B cell (primary cell): ENCODE measurements at regions not wholly inside any gene's neighbourhood (a gene's known extent, or its start where the extent isn't known, plus 50 kb on each side); places are given as distances from the start of the nearest gene placed in this dataset.

Source experiments
- ATAC-seq: fragments of 200-7000 bp; cut with Tn5 transposase; one replicate; pipeline ENCODE4 v1.10.0; 2021; ENCODE audit warnings: low read depth, mild to moderate bottlenecking, moderate number of reproducible peaks, moderate library complexity
- CTCF ChIA-PET: fragments of 350-600 bp; sonication (Branson Sonifier 250); formaldehyde crosslinking; loops from one replicate; lab custom pipeline; 2021; ENCODE audit warnings: antibody characterized with exemption, inconsistent platforms; lab: Charles Lee
- POLR2A ChIA-PET: fragments of 350-600 bp; sonication (Branson Sonifier 250); formaldehyde crosslinking; loops from one replicate; lab custom pipeline; 2021; ENCODE audit warnings: antibody characterized with exemption; lab: Charles Lee
- DNase-seq: peaks from one replicate; pipeline ENCODE4 v3.0.0; 2013
- H2AFZ ChIP-seq: 2 replicates; pipeline ENCODE4 v1.6.1; 2012; ENCODE audit warnings: mild to moderate bottlenecking, low read depth, low read length; ENCODE audit not compliant: insufficient read depth, poor library complexity, severe bottlenecking
- H3K27ac ChIP-seq, 2 donors: 1 replicate in 1 of 2; 2 replicates in 1 of 2; pipeline ENCODE4 v1.5.1; 2012 to 2013; ENCODE audit warnings: low read length in 2 of 2, mild to moderate bottlenecking in 2 of 2, moderate library complexity in 1 of 2
- H3K27me3 ChIP-seq, 4 experiments: fragments of 200-600 bp in 1 of 4; sonication (generic) in 1 of 4; replicated peaks in 1 of 4; 1 replicate in 2 of 4; 2 replicates in 2 of 4; pipeline versions ENCODE4 v1.6.1 to v1.7.0; 2013 to 2016; ENCODE audit warnings: low read length in 3 of 4, mild to moderate bottlenecking in 2 of 4, mixed read lengths in 1 of 4, moderate library complexity in 1 of 4; ENCODE audit not compliant: insufficient read depth in 4 of 4, control insufficient read depth in 3 of 4; ENCODE audit errors: control extremely low read depth in 1 of 4
- H3K36me3 ChIP-seq, 2 experiments: replicated peaks in 1 of 2; 1 replicate in 1 of 2; 2 replicates in 1 of 2; pipeline versions ENCODE4 v1.6.1 to v1.7.1; 2013; ENCODE audit warnings: low read length in 1 of 2; ENCODE audit not compliant: insufficient read depth in 2 of 2, control insufficient read depth in 1 of 2; ENCODE audit errors: control extremely low read depth in 1 of 2, extremely low read depth in 1 of 2
- H3K4me1 ChIP-seq, 2 donors: fragments of 200-600 bp in 1 of 2; sonication (generic) in 1 of 2; 1 replicate in 1 of 2; 2 replicates in 1 of 2; pipeline versions ENCODE4 v1.5.1 to v1.6.1; 2013 to 2017; ENCODE audit warnings: low read length in 2 of 2; ENCODE audit not compliant: control insufficient read depth in 2 of 2, insufficient read depth in 2 of 2
- H3K4me2 ChIP-seq: replicated peaks from 2 replicates; pipeline ENCODE3; 2012; ENCODE audit warnings: mild to moderate bottlenecking, low read depth, low read length; ENCODE audit not compliant: poor library complexity, severe bottlenecking
- H3K4me3 ChIP-seq, 5 experiments: fragments of 200-600 bp in 1 of 5; sonication (generic) in 1 of 5; 1 replicate in 3 of 5; 2 replicates in 2 of 5; pipeline versions ENCODE4 v1.5.1 to v1.7.0; 2011 to 2016; ENCODE audit warnings: low read length in 4 of 5, mild to moderate bottlenecking in 4 of 5, low read depth in 2 of 5, control low read depth in 1 of 5, moderate library complexity in 1 of 5; ENCODE audit not compliant: insufficient read depth in 1 of 5; ENCODE audit errors: control extremely low read depth in 1 of 5, extremely low read depth in 1 of 5
- H3K79me2 ChIP-seq: fragments of 200-600 bp; sonication (generic); one replicate; pipeline ENCODE4 v1.6.0; 2016; ENCODE audit warnings: low read length; ENCODE audit not compliant: control insufficient read depth, insufficient read depth
- H3K9ac ChIP-seq: fragments of 200-600 bp; sonication (generic); 2 replicates; pipeline ENCODE4 v1.6.1; 2017; ENCODE audit warnings: mild to moderate bottlenecking, low read length, moderate library complexity
- H3K9me3 ChIP-seq, 3 donors: one replicate each; pipeline versions ENCODE4 v1.6.1 to v1.7.1; 2013; ENCODE audit warnings: low read length in 2 of 3; ENCODE audit not compliant: control insufficient read depth in 2 of 3, insufficient read depth in 1 of 3; ENCODE audit errors: control extremely low read depth in 1 of 3
- H4K20me1 ChIP-seq: 2 replicates; pipeline ENCODE4 v1.6.0; 2012; ENCODE audit warnings: mild to moderate bottlenecking, low read length; ENCODE audit not compliant: insufficient read depth, control insufficient read depth, poor library complexity, severe bottlenecking
- H3K27ac Mint-ChIP-seq: one replicate; pipeline ENCODE4 v1.8.0; 2021; ENCODE audit warnings: mixed read lengths
- H3K27me3 Mint-ChIP-seq: one replicate; pipeline ENCODE4 v1.8.0; 2021; ENCODE audit warnings: mixed read lengths
- H3K4me1 Mint-ChIP-seq: one replicate; pipeline ENCODE4 v1.8.0; 2021; ENCODE audit warnings: mixed read lengths
- H3K4me3 Mint-ChIP-seq: one replicate; pipeline ENCODE4 v1.8.0; 2021; ENCODE audit warnings: mixed read lengths
- H3K9me3 Mint-ChIP-seq: one replicate; pipeline ENCODE4 v1.8.0; 2022; ENCODE audit warnings: mixed read lengths; ENCODE audit not compliant: insufficient read depth
- CTCF ChIP-seq: fragments of 200-600 bp; IDR thresholded peaks from one replicate; pipeline ENCODE4 v1.8.0; 2022; ENCODE audit warnings: antibody characterized with exemption, mild to moderate bottlenecking
- EZH2 ChIP-seq: IDR thresholded peaks from 2 replicates; pipeline ENCODE4 v1.6.1; 2012; ENCODE audit warnings: borderline replicate concordance, low read depth, mild to moderate bottlenecking, moderate library complexity, low read length; ENCODE audit not compliant: insufficient read depth, poor library complexity, severe bottlenecking
- WGBS: methylation state at CpG from one replicate; pipeline ENCODE4 v1.1.5; 2013; ENCODE audit warnings: missing lambda C conversion rate; ENCODE audit not compliant: insufficient coverage; 5-methylcytosine and 5-hydroxymethylcytosine counted together
- intact Hi-C: fragments of 100-400 bp; cut with micrococcal nuclease; formaldehyde crosslinking; loops from one replicate; pipeline ENCODE4 v1.10.0; 2022

GRCh38 chr15:81491414-81492096 lies 117.5 kb upstream of the TMC3 start:
- Histone ChIP-seq H2AFZ (no peak overlapping the region), H3K9ac (no peak overlapping the region), H3K4me3 (no peak overlapping the region), H3K9me3 (no peaks in the 10 kb centered on the region), H3K4me1 (no peaks in the 10 kb centered on the region), H3K27ac (no peak overlapping the region), H3K36me3 (no peaks in the 10 kb centered on the region), H4K20me1 (no peaks in the 10 kb centered on the region), H3K27me3 (no peaks in the 10 kb centered on the region), H3K79me2 (no peaks in the 10 kb centered on the region), H3K4me2 (no peak overlapping the region)
- WGBS = no CpG with 5 or more reads among the region's 6 CpGs
- ChIA-PET POLR2A (no interaction called here), CTCF (no interaction called here)
- ATAC-seq (no peak), DNase-seq (no peak)
- Mint-ChIP-seq H3K27ac (no peak overlapping the region), H3K27me3 (peaks cover 4% of the 10 kb centered on the region), H3K9me3 (no peaks in the 10 kb centered on the region), H3K4me1 (no peaks in the 10 kb centered on the region), H3K4me3 (no peak overlapping the region)
- TF ChIP-seq CTCF (no peak), EZH2 (no peak)
- intact Hi-C loops = no loop called here

DNA sequence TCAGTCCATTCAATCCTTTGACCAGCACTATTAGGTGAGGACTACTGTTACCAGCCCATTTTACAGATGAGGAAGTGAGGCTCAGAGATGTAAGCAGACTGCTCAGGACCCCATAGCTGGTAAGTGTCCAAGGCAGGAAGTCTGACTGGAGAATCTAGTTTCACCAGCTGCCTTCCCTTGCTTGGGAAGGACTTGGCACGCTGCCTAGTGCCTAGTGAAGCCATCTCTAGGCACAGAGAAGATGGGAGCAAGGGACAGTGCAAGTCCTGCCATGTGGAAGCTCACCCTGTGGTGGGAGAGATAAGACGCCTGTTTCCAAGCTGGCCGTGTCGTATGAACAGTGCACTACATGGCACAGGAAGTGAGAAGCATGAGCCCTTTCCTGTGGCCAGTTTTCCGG lies 111.8 kb upstream of the TMC3 start:
- H2AFZ ChIP-seq = no peak overlapping the region
- no peaks in the 10 kb centered on the region for H3K36me3 ChIP-seq
- ATAC-seq (no peak), DNase-seq (no peak)
- H3K4me3 ChIP-seq = no peak overlapping the region
- ChIA-PET POLR2A (no interaction called here), CTCF (interaction anchor here (1.5 kb wide), 1 partner anchor 11 kb away, joined by 3 read pairs; no protein-coding TSS in a partner anchor)
- H3K27me3 ChIP-seq = no peaks in the 10 kb centered on the region
- no peaks in the 10 kb centered on the region for H4K20me1 ChIP-seq
- H3K27ac ChIP-seq = no peak overlapping the region
- Mint-ChIP-seq H3K4me3 (no peak overlapping the region), H3K9me3 (no peaks in the 10 kb centered on the region), H3K4me1 (peaks cover 4% of the 10 kb centered on the region), H3K27ac (no peak overlapping the region), H3K27me3 (peaks cover 4% of the 10 kb centered on the region)
- H3K9ac ChIP-seq = no peak overlapping the region
- WGBS = 87% methylated on average over 5 of the region's 5 CpGs
- H3K79me2 ChIP-seq = no peaks in the 10 kb centered on the region
- no peak for TF ChIP-seq EZH2
- TF ChIP-seq CTCF = no peak
- no peaks in the 10 kb centered on the region for H3K4me1 ChIP-seq
- H3K9me3 ChIP-seq = no peaks in the 10 kb centered on the region
- intact Hi-C loops = loop anchor here (10.0 kb wide), 1 partner anchor 619 kb away; no protein-coding TSS in a partner anchor
- H3K4me2 ChIP-seq = no peak overlapping the region
